Testis (tissue), 2 donors: ENCODE measurements at regions not wholly inside any gene's neighbourhood (a gene's known extent, or its start where the extent isn't known, plus 50 kb on each side); places are given as distances from the start of the nearest gene placed in this dataset.

ENCODE experiments used
- DNase-seq: peaks from one replicate; pipeline ENCODE4 v3.0.0-alpha.2; 2019
- H3K27ac ChIP-seq, 2 donors: fragments of 200-600 bp; sonication (generic); one replicate each; pipeline ENCODE4 v1.5.1; 2019
- H3K27me3 ChIP-seq: fragments of 200-600 bp; sonication (generic); one replicate; pipeline ENCODE4 v1.5.1; 2019
- H3K36me3 ChIP-seq: fragments of 200-600 bp; sonication (generic); one replicate; pipeline ENCODE4 v1.5.1; 2017; ENCODE audit warnings: low read depth; ENCODE audit errors: missing control alignments
- H3K4me1 ChIP-seq: fragments of 200-600 bp; sonication (generic); one replicate; pipeline ENCODE4 v1.5.1; 2019
- H3K4me3 ChIP-seq, 2 donors: fragments of 200-600 bp; sonication (generic); one replicate each; pipeline ENCODE4 v1.5.1; 2017 to 2019
- H3K9me3 ChIP-seq: fragments of 200-600 bp; sonication (generic); one replicate; pipeline ENCODE4 v1.5.1; 2017
- CTCF ChIP-seq, 3 experiments: fragments of 450-650 bp in 2 of 3; fragments of 200-600 bp in 1 of 3; sonication (generic) in 1 of 3; IDR thresholded peaks; one replicate each; pipeline ENCODE4 v1.5.1; 2016 to 2019; ENCODE audit warnings: antibody characterized with exemption in 3 of 3, mild to moderate bottlenecking in 2 of 3, moderate library complexity in 1 of 3
- POLR2A ChIP-seq: fragments of 450-650 bp; IDR thresholded peaks from one replicate; pipeline ENCODE4 v1.6.1; 2017; ENCODE audit warnings: antibody characterized with exemption, mild to moderate bottlenecking, moderate library complexity
- WGBS, 2 donors: methylation state at CpG; one replicate each; pipeline ENCODE4 v1.1.5; 2018; 5-methylcytosine and 5-hydroxymethylcytosine counted together
- intact Hi-C: fragments of 100-400 bp; cut with DNase I; formaldehyde crosslinking; loops from one replicate; pipeline ENCODE4 v1.15.1; 2023; ENCODE audit warnings: low total_unique reads

GRCh38 chr2:172225786-172226185, 123.1 kb upstream of the DLX2 start:
- intact Hi-C loops, result no loop called here
- Histone ChIP-seq H3K4me1 (no peaks in the 10 kb centered on the region), H3K4me3 (no peak overlapping the region), H3K27ac (no peak overlapping the region), H3K9me3 (no peaks in the 10 kb centered on the region), H3K36me3 (no peaks in the 10 kb centered on the region), H3K27me3 (no peaks in the 10 kb centered on the region)
- WGBS, 2 donors, result 71 to 80% methylated on average over 3 of the region's 3 CpGs
- DNase-seq, result no peak
- TF ChIP-seq POLR2A (no peak), CTCF (IDR thresholded peaks at IDR 0.05) (no peak)

GRCh38 chr2:172226244-172227061, 123.8 kb upstream of the DLX2 start:
- no peaks in the 10 kb centered on the region for H3K27me3 ChIP-seq
- WGBS, 2 donors, result 77 to 81% methylated on average over 9 of the region's 9 CpGs
- H3K4me3 ChIP-seq, result no peak overlapping the region
- no peak overlapping the region for H3K27ac ChIP-seq
- intact Hi-C loops, result no loop called here
- no peaks in the 10 kb centered on the region for H3K9me3 ChIP-seq
- H3K36me3 ChIP-seq, result no peaks in the 10 kb centered on the region
- no peak for TF ChIP-seq POLR2A
- TF ChIP-seq CTCF (IDR thresholded peaks at IDR 0.05), result peak in 1 of 3 experiments; percentile 7
- peak; percentile 39 for DNase-seq
- H3K4me1 ChIP-seq, result no peaks in the 10 kb centered on the region

GRCh38 chr2:172227719-172228118, 125.0 kb upstream of the DLX2 start:
- TF ChIP-seq CTCF (IDR thresholded peaks at IDR 0.05) (no peak), POLR2A (no peak)
- Histone ChIP-seq H3K4me3 (no peak overlapping the region), H3K36me3 (no peaks in the 10 kb centered on the region), H3K27me3 (no peaks in the 10 kb centered on the region), H3K4me1 (no peaks in the 10 kb centered on the region), H3K27ac (no peak overlapping the region), H3K9me3 (no peaks in the 10 kb centered on the region)
- intact Hi-C loops, result no loop called here
- DNase-seq, result no peak
- 83 to 87% methylated on average over 4 of the region's 4 CpGs for WGBS, 2 donors

GRCh38 chr2:172228177-172228808, 125.6 kb upstream of the DLX2 start:
- Histone ChIP-seq H3K9me3 (no peaks in the 10 kb centered on the region), H3K4me1 (no peaks in the 10 kb centered on the region), H3K27me3 (no peaks in the 10 kb centered on the region), H3K27ac (no peak overlapping the region), H3K4me3 (no peak overlapping the region), H3K36me3 (no peaks in the 10 kb centered on the region)
- no peak for TF ChIP-seq POLR2A
- no peak for TF ChIP-seq CTCF (IDR thresholded peaks at IDR 0.05)
- WGBS, 2 donors, result 81 to 82% methylated on average over 10 of the region's 10 CpGs
- DNase-seq, result no peak
- intact Hi-C loops, result no loop called here
